GF-D8 (cell line): ENCODE measurements at regions not wholly inside any gene's neighbourhood (a gene's known extent, or its start where the extent isn't known, plus 50 kb on each side); places are given as distances from the start of the nearest gene placed in this dataset.

Experiments
- DNase-seq: peaks from one replicate; lab custom pipeline; 2025; lab: John Stamatoyannopoulos, UW

DNA sequence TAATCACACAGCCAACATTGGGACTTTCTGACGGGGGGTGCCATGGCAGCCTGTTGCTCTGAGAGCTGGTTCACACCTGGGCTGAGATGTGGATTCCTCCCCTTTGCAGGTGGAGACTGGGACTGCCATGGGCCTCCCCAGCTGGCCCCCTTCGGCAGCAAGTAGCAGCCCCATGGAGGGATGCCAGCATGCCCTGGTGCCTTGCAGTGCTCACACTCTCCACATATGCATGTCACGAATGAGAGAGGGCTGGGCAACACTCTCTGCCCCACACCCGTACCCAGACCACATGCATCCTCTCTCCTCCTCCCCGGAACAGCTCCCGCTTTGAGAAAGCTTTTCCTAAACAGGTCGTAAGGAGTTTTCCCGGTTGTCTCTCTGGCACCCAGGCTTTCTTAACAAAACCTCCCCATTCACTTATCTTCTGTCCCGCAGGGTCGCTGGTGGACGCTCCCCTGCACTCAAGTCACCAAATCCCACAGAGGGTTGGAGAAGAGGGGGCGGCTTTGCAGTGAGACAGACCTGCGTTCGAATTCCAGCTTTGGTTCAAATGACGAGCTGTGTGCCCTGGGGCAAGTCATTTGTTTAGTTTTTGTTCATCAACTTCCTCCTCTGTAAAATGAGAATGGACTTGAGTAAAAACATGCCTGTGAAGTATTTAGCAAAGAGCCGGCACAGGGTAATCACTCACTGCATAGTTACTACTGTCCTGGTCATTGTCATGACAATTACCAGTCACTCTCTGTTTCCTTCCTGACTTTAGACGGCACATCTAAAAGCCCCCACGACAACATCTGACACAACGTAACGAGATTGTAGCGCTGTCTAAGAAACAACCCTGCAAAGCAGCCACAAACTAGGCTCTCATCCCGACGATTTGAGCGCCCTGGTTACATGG is 231.3 kb upstream of the B3GAT1 start:
- no peak for DNase-seq

DNA sequence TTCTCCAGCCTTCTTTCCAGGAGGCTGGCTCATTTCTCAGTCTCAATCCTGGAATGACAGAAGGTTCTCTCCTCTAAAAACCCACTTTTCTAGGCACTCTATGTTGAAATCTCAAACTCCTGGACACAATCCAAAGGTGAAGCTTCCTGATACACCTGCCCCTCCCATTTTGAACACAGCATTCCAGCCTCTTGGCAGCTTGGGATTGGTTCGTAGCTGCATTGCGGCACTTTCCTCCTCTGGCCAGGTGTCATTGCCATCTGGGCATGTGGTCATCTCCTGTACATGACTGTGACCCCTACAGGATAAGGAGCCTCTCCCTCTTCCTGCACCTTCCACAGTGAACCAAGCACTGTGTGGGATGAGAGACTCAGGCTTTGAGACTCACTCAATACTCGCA is 230.2 kb upstream of the B3GAT1 start:
- DNase-seq: no peak

DNA sequence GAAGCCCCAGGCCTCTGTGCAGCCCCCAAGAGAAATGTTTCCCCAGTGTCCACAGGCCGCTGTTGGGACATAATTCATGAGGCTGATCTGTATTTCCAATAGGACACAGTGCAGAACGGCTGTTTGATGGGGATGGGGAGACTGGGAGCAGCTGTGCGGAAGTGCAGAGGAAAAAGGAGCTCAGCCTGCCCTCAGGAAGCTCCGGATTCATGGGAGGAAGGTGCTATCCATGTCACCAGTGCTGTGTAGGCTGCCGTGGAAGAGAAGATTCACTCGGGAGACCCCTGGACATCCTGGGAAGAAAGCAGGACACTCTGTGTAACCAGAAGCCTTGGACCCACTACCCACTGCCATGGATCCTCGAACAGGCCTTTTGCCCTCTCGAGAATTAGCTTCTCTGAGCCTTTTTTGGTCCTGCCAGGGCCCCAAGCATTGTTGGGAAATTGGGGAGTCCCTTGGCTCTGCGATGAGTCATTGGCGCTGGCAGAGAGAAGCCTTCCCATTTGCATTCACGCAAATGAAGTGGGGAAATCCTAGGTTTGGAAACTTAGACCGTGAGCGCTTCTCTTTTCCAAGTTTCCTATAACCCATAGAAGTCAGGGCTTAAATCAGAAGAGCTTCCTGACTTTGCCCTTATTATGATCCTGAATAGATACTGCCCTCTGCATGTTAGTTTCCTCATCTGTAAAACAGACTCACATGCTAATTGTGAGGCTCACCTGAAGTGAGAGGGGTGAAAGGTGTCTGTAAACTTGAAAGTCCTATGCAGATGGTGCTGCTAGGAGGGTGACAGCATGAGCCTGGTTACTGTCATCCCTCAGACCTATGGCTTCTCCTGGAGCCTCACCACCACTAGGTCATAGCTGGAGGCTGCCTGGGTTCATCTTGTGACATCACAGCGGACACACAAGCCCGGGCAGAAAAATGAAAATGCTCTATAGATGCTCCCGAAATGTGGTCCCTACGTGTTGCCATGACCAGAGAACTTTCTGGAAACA is 229.2 kb upstream of the B3GAT1 start:
- DNase-seq: no peak

DNA sequence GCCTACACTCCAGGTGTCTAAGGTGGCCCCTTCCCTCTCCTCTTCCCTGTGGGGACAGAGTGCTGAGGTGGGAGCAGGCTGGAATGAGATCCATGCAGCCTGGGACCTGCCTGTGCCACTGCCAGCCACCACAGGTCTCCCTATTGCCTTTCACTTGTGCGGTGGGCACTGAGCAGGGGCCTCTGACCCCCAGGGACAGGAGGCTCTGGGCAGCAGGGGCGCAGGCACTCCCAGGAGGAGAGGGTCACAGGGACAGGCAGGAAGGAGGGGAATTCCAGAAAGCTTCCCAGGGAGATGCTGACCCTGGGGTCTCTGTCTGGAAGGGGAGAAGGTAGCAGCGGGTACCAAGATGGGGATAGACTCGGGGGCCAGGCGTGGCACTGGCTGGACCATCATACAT is 228.5 kb upstream of the B3GAT1 start:
- DNase-seq: no peak

DNA sequence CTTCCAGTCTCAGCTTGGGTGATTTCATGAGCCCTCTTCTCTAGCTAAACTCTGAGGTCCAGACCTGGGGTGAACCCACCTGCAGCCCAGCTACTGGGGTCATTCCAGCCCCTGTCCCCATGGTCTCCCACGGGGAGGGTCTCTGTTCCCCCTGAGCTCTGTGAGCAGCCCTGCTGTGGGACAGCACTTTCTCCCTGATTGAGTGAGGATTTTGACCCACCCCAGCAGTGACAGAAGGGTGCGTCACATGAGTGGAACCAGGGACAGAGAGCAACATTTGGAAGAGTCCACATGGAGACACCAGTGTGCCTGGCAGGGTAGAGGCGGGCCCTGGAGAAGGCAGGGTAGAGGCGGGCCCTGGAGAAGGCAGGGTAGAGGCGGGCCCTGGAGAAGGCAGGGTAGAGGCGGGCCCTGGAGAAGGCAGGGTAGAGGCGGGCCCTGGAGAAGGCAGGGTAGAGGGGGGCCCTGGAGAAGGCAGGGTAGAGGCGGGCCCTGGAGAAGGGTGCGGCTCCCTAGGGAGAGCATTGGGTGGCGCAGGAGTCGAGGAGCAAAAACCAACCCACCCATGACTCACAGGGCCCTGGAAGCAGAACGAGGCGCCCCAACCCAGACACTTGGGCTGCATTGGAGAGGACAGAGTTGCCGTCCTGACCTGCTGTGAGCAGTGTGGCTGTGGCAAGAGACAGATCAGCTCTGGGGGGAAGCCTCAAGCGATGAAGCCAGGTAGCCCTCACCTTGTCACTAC is 227.7 kb upstream of the B3GAT1 start:
- no peak for DNase-seq

DNA sequence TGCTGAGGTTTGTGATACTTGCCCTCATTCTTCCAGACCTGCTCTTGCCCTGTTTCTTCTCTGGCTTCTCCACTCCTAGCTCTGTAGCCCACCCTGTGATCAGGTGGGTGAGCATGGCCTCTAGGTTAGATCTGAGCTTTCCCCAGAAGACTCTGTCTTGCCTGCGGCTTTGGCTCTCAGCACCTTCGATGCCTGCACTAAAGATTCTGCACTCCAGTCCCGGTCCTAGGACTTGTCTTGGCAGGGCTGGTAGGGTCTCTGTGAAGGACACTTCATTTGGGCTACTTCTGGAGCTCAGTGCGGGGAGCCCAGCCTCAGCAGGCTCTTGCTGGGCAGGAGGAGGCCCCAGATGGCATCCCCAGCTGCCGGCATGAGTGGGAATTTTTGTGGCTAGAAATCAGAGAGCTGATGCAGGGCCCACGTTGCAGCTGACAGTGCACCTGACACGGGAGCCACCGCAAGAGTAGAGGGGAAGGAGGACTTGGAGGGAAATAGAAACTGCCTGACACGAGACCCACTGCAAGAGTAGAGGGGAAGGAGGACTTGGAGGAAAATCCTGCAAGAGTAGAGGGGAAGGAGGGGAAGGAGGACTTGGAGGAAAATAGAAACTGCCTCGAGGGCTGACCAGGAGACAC is 226.9 kb upstream of the B3GAT1 start:
- no peak for DNase-seq

- DNase-seq: no peak
Measured at GRCh38 chr11:134637091-134638015, 225.3 kb upstream of the B3GAT1 start.

- no peak for DNase-seq
Measured at GRCh38 chr11:134636071-134636470, 224.0 kb upstream of the B3GAT1 start.

DNA sequence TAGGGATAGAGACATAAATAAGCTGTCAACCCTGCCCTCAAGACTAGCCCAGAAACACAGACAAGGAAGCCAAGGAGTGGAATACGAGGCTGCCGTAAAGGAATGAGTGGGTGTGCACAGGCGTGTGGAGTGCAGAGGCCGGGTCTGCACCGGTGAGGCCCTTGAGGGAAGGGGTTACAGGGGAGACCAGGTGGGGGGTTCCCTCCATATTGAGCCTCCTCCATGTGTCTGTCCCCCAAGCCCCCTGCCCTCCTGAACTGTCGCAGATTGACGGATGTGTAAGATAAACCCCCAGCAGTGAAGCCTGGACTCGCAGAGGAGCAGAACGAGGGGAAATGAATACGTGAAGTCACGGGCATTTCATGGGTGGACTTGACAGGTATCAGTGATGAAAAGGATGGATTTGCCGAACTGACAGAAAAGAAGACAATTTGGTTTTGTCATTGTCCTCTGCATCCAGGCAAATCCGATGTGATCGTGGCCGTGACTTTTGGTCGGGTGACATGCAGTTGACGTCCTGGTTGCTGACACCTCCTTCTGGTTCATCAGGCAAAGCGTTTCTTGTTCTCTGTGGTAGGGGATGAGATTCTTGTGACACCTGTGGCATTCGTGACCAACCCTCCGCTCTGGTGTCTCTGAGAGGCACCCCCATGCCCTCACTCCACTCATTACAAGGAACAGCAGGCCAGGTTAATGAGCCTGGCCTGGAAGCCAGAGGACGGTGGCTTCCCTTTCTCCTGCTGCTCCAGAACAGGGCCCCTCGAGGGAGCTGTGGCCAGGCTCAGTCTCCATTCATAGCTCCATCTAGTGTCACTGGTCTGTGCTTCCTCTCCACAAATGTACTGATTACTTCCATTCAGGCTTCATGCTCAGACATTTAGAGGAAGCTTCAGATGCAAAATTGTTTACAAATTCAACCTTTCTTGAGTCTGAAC is 223.1 kb upstream of the B3GAT1 start:
- no peak for DNase-seq

GRCh38 chr11:134633276-134633675 is 221.2 kb upstream of the B3GAT1 start:
- DNase-seq: no peak

DNA sequence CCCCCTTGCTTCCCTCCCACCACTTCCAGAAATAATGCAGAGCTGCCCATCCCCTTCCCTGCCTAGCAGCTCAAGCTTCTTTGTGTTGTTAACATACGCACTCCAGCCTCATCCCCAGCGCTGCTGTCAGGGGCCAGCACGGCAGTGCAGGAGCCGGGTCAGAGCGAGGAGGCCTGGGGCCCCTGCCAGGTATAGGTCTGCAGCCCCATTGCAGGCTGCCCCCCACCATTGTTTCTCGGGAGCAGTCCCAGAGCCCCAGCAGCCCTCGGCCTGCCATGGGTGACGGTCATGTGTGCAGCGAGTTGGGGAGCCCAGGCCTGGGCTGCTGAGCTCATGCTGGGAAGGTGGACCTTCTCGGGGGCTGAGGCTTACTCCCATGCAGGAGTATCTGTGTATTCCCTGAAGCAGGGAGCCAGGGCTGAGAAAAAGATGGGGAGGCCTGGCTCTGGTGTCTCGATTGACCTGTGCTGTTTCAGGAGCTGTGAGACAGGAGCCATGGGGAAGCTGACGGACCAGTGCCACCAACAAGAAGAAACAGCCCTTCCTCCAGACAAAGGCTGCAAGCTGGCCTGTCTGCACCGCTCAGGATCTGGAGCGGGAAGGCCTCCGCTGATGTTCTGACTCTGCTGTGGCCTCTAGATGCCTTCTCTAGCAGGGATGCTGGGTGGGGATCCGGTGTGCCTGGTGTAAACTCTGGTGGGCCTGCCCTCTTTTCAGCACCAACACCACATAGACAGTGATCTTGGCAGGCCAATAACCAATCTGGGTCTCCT is 220.5 kb upstream of the B3GAT1 start:
- no peak for DNase-seq

- no peak for DNase-seq
Measured at GRCh38 chr11:134630861-134631260, 218.8 kb upstream of the B3GAT1 start.

GRCh38 chr11:134628426-134628825 is 216.4 kb upstream of the B3GAT1 start:
- no peak for DNase-seq

- DNase-seq: no peak
Measured at GRCh38 chr11:134626032-134626431, 214.0 kb upstream of the B3GAT1 start.

DNA sequence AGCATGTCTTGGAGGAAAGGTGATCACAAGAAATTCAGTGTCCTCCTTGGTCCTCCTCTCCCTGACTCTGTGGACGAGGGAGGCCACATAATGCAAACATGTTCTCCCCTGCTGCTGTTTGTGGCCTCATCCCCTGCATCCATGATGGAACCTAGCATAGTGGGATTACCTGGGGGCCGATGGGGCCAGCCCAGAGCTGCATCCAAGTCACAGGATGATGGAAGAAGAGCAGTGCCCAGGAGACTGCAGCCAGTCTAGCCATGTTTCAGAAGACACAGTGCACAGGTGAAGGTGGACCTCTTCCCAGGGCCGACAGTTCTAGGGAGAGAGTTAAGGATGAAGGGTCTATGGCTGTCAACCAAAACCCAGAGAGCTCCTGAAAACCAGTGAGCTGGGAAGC is 213.6 kb upstream of the B3GAT1 start:
- DNase-seq: no peak

- DNase-seq: no peak
Measured at GRCh38 chr11:134625151-134625550, 213.1 kb upstream of the B3GAT1 start.

DNA sequence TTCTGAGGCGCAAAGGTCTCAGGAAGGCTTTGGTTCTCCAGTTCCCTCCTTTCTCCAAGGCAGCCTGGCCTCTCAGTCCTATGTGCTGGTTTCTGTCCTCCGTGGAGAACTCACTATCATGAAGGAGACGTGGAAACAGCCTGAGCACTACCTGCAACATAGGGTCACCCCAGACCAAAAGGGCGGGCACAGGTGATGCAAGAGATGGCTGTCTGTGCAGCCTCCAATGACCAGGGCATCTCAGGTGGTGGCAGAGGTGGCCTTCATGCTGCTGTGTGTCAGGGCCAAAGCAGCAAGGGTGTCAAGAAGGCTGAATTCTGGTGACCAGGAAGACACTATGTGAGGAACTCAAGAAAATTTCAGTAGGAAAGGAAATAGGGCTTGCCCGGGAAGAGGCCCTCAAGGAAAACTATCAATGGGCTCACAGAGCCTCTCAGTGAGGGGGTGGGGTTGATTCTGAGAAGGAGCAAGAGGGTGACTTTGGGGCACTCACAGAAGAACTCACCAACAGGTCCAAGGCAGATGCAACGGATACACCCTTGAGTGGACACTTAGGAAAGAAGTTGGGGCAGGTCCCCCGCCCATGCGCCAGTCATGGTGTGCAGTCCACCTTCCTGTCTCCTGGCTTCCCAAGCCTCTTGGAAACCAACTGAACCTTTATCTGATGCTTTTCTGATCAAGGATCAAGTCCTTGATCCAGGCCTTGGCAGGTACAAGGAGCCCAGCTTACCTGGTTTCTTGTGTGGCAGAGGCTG is 212.3 kb upstream of the B3GAT1 start:
- no peak for DNase-seq

GRCh38 chr11:134623711-134624110 is 211.7 kb upstream of the B3GAT1 start:
- DNase-seq: no peak
